ENCODE measurements at regions not wholly inside any gene's neighbourhood (a gene's known extent, or its start where the extent isn't known, plus 50 kb on each side); places are given as distances from the start of the nearest gene placed in this dataset.

DNA sequence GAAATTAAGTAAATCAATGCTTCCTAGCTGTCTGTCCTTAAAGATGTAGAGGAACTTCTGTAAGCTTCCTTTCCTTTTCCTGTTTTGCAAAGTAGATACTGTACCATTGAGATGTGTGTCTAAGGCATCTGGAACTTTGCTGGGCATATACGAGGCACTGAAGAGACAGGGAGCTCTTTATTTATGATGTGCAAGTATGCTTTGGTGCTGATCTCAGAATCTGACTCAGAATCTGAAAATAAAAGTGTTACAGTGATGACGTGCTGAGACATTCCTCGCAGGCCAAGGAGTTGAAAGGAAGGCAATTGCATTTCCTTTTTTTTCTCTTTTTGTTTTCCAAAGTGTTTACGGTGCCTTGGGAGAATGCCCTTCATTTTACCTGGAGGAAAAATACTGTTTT, 230.9 kb upstream of the RGPD4 start:
- Histone ChIP-seq H3K36me3 (ENCODE audit: control insufficient read depth, insufficient read depth, low read length) (no peaks in the 10 kb centered on the region), H3K27me3 (replicated peaks; ENCODE audit: control insufficient read depth, insufficient read depth, low read length) (no peaks in the 10 kb centered on the region), H3K4me1 (no peaks in the 10 kb centered on the region), H3K9me3 (no peaks in the 10 kb centered on the region), H3K4me3 (ENCODE audit: low read depth, low read length) (no peak overlapping the region)
- CTCF ChIA-PET, result no interaction called here
- no TSS peak for BruUV-seq (replicated peaks)
- no peaks in the 10 kb centered on the region for H3K9me3 Mint-ChIP-seq (ENCODE audit: unreplicated experiment)
- POLR2A ChIA-PET, result no interaction called here
- no peaks in the 10 kb centered on the region for H3K36me3 Mint-ChIP-seq (ENCODE audit: insufficient read depth, unreplicated experiment)
- no peak for DNase-seq
- peaks cover 2% of the 10 kb centered on the region for H3K27me3 Mint-ChIP-seq (ENCODE audit: insufficient read depth, unreplicated experiment)
- H3K4me3 Mint-ChIP-seq (ENCODE audit: unreplicated experiment), result no peak overlapping the region
- TF ChIP-seq CTCF (IDR thresholded peaks at IDR 0.05; ENCODE audit: insufficient read depth in 1 of 2, low read depth in 1 of 2, low read length in 1 of 2, severe bottlenecking in 1 of 2, unreplicated experiment in 1 of 2), result no peak
- H3K4me1 Mint-ChIP-seq (ENCODE audit: low read depth, unreplicated experiment), result no peaks in the 10 kb centered on the region
- intact Hi-C loops (cut with micrococcal nuclease; ENCODE audit: unreplicated experiment), result no loop called here
- H3K27ac Mint-ChIP-seq (ENCODE audit: unreplicated experiment), result no peak overlapping the region

GRCh38 chr2:107597507-107597906, 229.2 kb upstream of the RGPD4 start:
- TF ChIP-seq CTCF (IDR thresholded peaks at IDR 0.05; ENCODE audit: insufficient read depth in 1 of 2, low read depth in 1 of 2, low read length in 1 of 2, severe bottlenecking in 1 of 2, unreplicated experiment in 1 of 2), result no peak
- H3K4me3 ChIP-seq (ENCODE audit: low read depth, low read length), result no peak overlapping the region
- no peaks in the 10 kb centered on the region for H3K4me1 Mint-ChIP-seq (ENCODE audit: low read depth, unreplicated experiment)
- H3K4me3 Mint-ChIP-seq (ENCODE audit: unreplicated experiment), result no peak overlapping the region
- H3K9me3 ChIP-seq, result no peaks in the 10 kb centered on the region
- no TSS peak for BruUV-seq (replicated peaks)
- CTCF ChIA-PET, result no interaction called here
- peaks cover 2% of the 10 kb centered on the region for H3K27me3 Mint-ChIP-seq (ENCODE audit: insufficient read depth, unreplicated experiment)
- POLR2A ChIA-PET, result no interaction called here
- no peaks in the 10 kb centered on the region for H3K36me3 Mint-ChIP-seq (ENCODE audit: insufficient read depth, unreplicated experiment)
- intact Hi-C loops (cut with micrococcal nuclease; ENCODE audit: unreplicated experiment), result no loop called here
- H3K9me3 Mint-ChIP-seq (ENCODE audit: unreplicated experiment), result no peaks in the 10 kb centered on the region
- DNase-seq, result no peak
- H3K27ac Mint-ChIP-seq (ENCODE audit: unreplicated experiment), result no peak overlapping the region
- H3K27me3 ChIP-seq (replicated peaks; ENCODE audit: control insufficient read depth, insufficient read depth, low read length), result no peaks in the 10 kb centered on the region
- no peaks in the 10 kb centered on the region for H3K4me1 ChIP-seq
- H3K36me3 ChIP-seq (ENCODE audit: control insufficient read depth, insufficient read depth, low read length), result no peaks in the 10 kb centered on the region

DNA sequence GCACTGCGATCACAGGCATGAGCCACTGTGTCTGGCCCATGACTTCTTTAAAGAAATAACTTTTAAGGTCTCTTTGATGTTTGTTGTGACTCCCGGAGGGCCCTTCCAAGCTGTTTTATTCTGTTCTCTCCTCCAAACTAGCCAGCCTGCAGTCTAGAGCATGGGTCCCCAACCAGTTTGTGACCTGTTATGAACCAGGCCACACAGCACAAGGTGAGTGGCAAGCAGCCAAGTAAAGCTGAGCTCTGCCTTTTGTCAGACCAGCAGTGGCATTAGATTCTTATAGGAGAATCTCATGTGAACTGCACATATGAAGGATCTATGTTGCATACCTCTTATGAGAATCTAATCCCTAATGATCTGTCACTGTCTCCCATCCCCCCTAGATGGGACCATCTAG, 223.9 kb upstream of the RGPD4 start:
- H3K4me3 Mint-ChIP-seq (ENCODE audit: unreplicated experiment), result no peak overlapping the region
- no peaks in the 10 kb centered on the region for H3K27me3 ChIP-seq (replicated peaks; ENCODE audit: control insufficient read depth, insufficient read depth, low read length)
- no peaks in the 10 kb centered on the region for H3K36me3 ChIP-seq (ENCODE audit: control insufficient read depth, insufficient read depth, low read length)
- BruUV-seq (replicated peaks), result no TSS peak
- ChIA-PET POLR2A (no interaction called here), CTCF (no interaction called here)
- no peaks in the 10 kb centered on the region for H3K36me3 Mint-ChIP-seq (ENCODE audit: insufficient read depth, unreplicated experiment)
- peaks cover 2% of the 10 kb centered on the region for H3K27me3 Mint-ChIP-seq (ENCODE audit: insufficient read depth, unreplicated experiment)
- no peaks in the 10 kb centered on the region for H3K4me1 ChIP-seq
- no peaks in the 10 kb centered on the region for H3K4me1 Mint-ChIP-seq (ENCODE audit: low read depth, unreplicated experiment)
- no peak for DNase-seq
- intact Hi-C loops (cut with micrococcal nuclease; ENCODE audit: unreplicated experiment), result no loop called here
- no peak overlapping the region for H3K4me3 ChIP-seq (ENCODE audit: low read depth, low read length)
- no peak for TF ChIP-seq CTCF (IDR thresholded peaks at IDR 0.05; ENCODE audit: insufficient read depth in 1 of 2, low read depth in 1 of 2, low read length in 1 of 2, severe bottlenecking in 1 of 2, unreplicated experiment in 1 of 2)
- H3K9me3 Mint-ChIP-seq (ENCODE audit: unreplicated experiment), result no peaks in the 10 kb centered on the region
- no peak overlapping the region for H3K27ac Mint-ChIP-seq (ENCODE audit: unreplicated experiment)
- H3K9me3 ChIP-seq, result no peaks in the 10 kb centered on the region
